OCI-LY3 (cell line): ENCODE measurements at regions not wholly inside any gene's neighbourhood (a gene's known extent, or its start where the extent isn't known, plus 50 kb on each side); places are given as distances from the start of the nearest gene placed in this dataset.

Experiments
- CTCF ChIP-seq: fragments of 200-600, 300-600 bp; sonication (generic); IDR thresholded peaks from 2 replicates; pipeline ENCODE4 v1.5.1; 2014; ENCODE audit warnings: antibody characterized with exemption, low read length, low read depth
- EZH2phosphoT487 ChIP-seq: fragments of 200-600 bp; shearing (Covaris generic); IDR thresholded peaks from 2 replicates; pipeline ENCODE4 v1.6.1; 2018; ENCODE audit warnings: antibody characterized with exemption, mixed run types, low read depth

- TF ChIP-seq CTCF, result no peak
- TF ChIP-seq EZH2phosphoT487, result no peak
Observed at GRCh38 chr5:12208366-12209100, 304.3 kb upstream of the CTNND2 start.
